ENCODE measurements at regions not wholly inside any gene's neighbourhood (a gene's known extent, or its start where the extent isn't known, plus 50 kb on each side); places are given as distances from the start of the nearest gene placed in this dataset.

GRCh38 chr2:144834363-144834762, 314.4 kb upstream of the ZEB2 start:
- Histone ChIP-seq H3K27me3 (no peaks in the 10 kb centered on the region), H3K4me3 (no peak overlapping the region), H3K27ac (no peak overlapping the region), H3K36me3 (no peaks in the 10 kb centered on the region), H3K4me1 (no peaks in the 10 kb centered on the region), H3K9me3 (no peaks in the 10 kb centered on the region)
- TF ChIP-seq, protein P1, sequence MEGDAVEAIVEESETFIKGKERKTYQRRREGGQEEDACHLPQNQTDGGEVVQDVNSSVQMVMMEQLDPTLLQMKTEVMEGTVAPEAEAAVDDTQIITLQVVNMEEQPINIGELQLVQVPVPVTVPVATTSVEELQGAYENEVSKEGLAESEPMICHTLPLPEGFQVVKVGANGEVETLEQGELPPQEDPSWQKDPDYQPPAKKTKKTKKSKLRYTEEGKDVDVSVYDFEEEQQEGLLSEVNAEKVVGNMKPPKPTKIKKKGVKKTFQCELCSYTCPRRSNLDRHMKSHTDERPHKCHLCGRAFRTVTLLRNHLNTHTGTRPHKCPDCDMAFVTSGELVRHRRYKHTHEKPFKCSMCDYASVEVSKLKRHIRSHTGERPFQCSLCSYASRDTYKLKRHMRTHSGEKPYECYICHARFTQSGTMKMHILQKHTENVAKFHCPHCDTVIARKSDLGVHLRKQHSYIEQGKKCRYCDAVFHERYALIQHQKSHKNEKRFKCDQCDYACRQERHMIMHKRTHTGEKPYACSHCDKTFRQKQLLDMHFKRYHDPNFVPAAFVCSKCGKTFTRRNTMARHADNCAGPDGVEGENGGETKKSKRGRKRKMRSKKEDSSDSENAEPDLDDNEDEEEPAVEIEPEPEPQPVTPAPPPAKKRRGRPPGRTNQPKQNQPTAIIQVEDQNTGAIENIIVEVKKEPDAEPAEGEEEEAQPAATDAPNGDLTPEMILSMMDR (IDR thresholded peaks at IDR 0.05), result no peak
- TF ChIP-seq POLR2A (IDR thresholded peaks at IDR 0.05), result no peak
- DNase-seq, result no peak

DNA sequence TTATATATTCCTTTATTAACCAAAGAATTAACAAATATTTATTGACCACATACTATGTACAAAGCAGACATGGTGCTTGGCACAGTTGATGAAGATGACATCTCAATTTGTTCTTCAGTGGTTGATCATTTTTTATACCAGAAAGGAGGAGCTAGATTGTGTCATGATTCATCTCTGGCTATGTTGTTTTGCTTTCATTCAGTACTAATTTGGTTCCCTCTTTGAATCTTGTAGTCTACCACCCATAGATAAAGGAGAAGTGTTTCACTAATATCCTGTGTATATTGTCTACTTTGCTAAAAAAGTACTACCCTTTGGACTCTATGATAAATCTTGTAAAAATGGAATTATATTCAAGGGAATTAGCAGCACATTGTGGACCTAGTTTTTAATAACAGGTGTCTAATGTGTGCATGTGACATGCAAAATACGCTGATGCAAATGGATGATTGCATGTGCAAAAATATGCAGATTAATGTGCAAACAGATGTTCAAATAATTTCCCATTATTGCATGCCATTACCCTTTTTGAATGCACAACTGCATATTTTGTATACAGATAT, 313.2 kb upstream of the ZEB2 start:
- Histone ChIP-seq H3K27me3 (no peaks in the 10 kb centered on the region), H3K36me3 (no peaks in the 10 kb centered on the region), H3K4me3 (no peak overlapping the region), H3K4me1 (no peaks in the 10 kb centered on the region), H3K27ac (no peak overlapping the region), H3K9me3 (no peaks in the 10 kb centered on the region)
- TF ChIP-seq, protein P1 (IDR thresholded peaks at IDR 0.05), result no peak
- no peak for TF ChIP-seq POLR2A (IDR thresholded peaks at IDR 0.05)
- DNase-seq, result no peak

DNA sequence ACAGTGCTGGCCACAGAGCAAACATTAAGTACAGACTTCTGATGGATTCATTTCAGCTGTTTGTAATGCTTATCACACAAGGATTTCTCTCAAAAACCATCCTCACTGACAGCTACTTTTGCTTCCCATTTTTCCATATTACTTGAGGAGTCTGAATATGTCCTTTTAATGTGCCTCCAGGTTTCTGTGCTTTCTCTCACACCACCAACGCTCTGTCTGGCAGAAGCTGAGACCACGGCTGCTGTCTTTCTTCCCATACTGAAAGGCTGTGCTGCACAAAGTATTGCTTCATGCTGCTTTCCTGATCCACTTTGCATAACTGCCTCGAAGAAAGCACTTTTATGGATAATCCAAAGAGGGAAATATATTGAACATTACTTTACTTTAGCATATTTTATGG, 312.1 kb upstream of the ZEB2 start:
- no peak overlapping the region for H3K27ac ChIP-seq
- no peaks in the 10 kb centered on the region for H3K27me3 ChIP-seq
- H3K9me3 ChIP-seq, result no peaks in the 10 kb centered on the region
- DNase-seq, result no peak
- H3K4me1 ChIP-seq, result no peaks in the 10 kb centered on the region
- no peaks in the 10 kb centered on the region for H3K36me3 ChIP-seq
- TF ChIP-seq, protein P1 (IDR thresholded peaks at IDR 0.05), result no peak
- no peak for TF ChIP-seq POLR2A (IDR thresholded peaks at IDR 0.05)
- H3K4me3 ChIP-seq, result no peak overlapping the region

GRCh38 chr2:144830543-144830942, 310.6 kb upstream of the ZEB2 start:
- DNase-seq, result no peak
- Histone ChIP-seq H3K36me3 (no peaks in the 10 kb centered on the region), H3K4me3 (no peak overlapping the region), H3K4me1 (no peaks in the 10 kb centered on the region), H3K9me3 (no peaks in the 10 kb centered on the region), H3K27ac (no peak overlapping the region), H3K27me3 (no peaks in the 10 kb centered on the region)
- TF ChIP-seq, protein P1 (IDR thresholded peaks at IDR 0.05), result no peak
- TF ChIP-seq POLR2A (IDR thresholded peaks at IDR 0.05), result no peak

GRCh38 chr2:144827404-144827803, 307.5 kb upstream of the ZEB2 start:
- Histone ChIP-seq H3K4me3 (no peak overlapping the region), H3K9me3 (no peaks in the 10 kb centered on the region), H3K36me3 (no peaks in the 10 kb centered on the region), H3K4me1 (no peaks in the 10 kb centered on the region), H3K27me3 (no peaks in the 10 kb centered on the region), H3K27ac (no peak overlapping the region)
- no peak for DNase-seq
- TF ChIP-seq, protein P1 (IDR thresholded peaks at IDR 0.05), result no peak
- no peak for TF ChIP-seq POLR2A (IDR thresholded peaks at IDR 0.05)

- no peak overlapping the region for H3K4me3 ChIP-seq
- no peaks in the 10 kb centered on the region for H3K36me3 ChIP-seq
- no peak overlapping the region for H3K27ac ChIP-seq
- H3K4me1 ChIP-seq, result no peaks in the 10 kb centered on the region
- DNase-seq, result no peak
- H3K9me3 ChIP-seq, result no peaks in the 10 kb centered on the region
- TF ChIP-seq, protein P1 (IDR thresholded peaks at IDR 0.05), result no peak
- TF ChIP-seq POLR2A (IDR thresholded peaks at IDR 0.05), result no peak
- H3K27me3 ChIP-seq, result no peaks in the 10 kb centered on the region
Measured at GRCh38 chr2:144826105-144826504, 306.2 kb upstream of the ZEB2 start.

All from Peyer's patch (tissue), 4 donors.